ENCODE measurements at regions not wholly inside any gene's neighbourhood (a gene's known extent, or its start where the extent isn't known, plus 50 kb on each side); places are given as distances from the start of the nearest gene placed in this dataset.

DNA sequence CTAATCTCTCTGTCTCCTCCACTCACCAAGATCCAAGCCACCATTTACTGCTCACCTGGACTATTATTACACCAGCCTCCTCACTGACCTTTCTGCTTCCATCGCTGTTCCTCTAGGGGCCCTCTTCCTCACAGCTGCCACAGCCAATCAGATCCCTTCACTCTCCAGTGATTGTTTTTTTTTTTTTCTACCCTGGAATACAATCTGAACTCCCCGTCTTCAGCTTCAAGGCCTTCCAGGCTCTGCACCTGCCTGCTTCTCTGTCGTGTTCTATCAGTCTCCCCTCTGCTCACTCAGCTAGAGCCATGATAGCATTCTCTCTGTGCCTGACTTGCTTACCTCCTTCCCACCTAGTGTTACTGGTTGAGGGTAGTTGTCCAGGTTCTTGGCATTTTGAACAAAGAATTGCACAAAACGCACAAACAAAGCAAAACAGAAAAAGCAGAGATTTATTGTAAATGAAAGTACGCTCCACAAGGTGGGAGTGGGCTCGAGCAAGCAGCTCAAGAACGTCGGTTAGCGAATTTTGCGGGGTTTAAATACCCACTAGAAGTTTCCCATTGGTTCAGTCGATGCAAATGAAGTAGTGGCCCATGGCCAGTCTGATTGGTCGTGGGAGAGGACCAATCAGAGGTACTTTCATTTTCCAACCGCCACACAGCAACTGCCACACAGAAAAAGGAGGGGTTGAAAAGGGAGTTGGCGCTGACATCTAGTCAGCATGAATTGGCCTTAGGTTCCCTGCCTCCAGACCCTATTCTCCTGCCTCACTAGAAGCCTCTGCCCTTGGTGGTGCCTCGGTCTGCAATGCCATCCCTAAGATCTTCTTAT is 188.9 kb downstream of the TLE3 start:
- Histone ChIP-seq H3K9me3 (no peaks in the 10 kb centered on the region), H3K36me3 (no peaks in the 10 kb centered on the region), H3K27me3 (no peaks in the 10 kb centered on the region), H3K4me1 (ENCODE audit: insufficient read depth) (peaks cover 2% of the 10 kb centered on the region), H3K27ac (no peak overlapping the region), H3K4me3 (no peak overlapping the region)
- TF ChIP-seq, protein P1, sequence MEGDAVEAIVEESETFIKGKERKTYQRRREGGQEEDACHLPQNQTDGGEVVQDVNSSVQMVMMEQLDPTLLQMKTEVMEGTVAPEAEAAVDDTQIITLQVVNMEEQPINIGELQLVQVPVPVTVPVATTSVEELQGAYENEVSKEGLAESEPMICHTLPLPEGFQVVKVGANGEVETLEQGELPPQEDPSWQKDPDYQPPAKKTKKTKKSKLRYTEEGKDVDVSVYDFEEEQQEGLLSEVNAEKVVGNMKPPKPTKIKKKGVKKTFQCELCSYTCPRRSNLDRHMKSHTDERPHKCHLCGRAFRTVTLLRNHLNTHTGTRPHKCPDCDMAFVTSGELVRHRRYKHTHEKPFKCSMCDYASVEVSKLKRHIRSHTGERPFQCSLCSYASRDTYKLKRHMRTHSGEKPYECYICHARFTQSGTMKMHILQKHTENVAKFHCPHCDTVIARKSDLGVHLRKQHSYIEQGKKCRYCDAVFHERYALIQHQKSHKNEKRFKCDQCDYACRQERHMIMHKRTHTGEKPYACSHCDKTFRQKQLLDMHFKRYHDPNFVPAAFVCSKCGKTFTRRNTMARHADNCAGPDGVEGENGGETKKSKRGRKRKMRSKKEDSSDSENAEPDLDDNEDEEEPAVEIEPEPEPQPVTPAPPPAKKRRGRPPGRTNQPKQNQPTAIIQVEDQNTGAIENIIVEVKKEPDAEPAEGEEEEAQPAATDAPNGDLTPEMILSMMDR (IDR thresholded peaks at IDR 0.05): no peak
- TF ChIP-seq EP300 (IDR thresholded peaks at IDR 0.05) (no peak), POLR2A (IDR thresholded peaks at IDR 0.05) (no peak)
- DNase-seq: no peak
- WGBS, 3 donors: 79 to 83% (median 80%) methylated on average over 15 of the region's 15 CpGs
- intact Hi-C loops (cut with DNase I): no loop called here

DNA sequence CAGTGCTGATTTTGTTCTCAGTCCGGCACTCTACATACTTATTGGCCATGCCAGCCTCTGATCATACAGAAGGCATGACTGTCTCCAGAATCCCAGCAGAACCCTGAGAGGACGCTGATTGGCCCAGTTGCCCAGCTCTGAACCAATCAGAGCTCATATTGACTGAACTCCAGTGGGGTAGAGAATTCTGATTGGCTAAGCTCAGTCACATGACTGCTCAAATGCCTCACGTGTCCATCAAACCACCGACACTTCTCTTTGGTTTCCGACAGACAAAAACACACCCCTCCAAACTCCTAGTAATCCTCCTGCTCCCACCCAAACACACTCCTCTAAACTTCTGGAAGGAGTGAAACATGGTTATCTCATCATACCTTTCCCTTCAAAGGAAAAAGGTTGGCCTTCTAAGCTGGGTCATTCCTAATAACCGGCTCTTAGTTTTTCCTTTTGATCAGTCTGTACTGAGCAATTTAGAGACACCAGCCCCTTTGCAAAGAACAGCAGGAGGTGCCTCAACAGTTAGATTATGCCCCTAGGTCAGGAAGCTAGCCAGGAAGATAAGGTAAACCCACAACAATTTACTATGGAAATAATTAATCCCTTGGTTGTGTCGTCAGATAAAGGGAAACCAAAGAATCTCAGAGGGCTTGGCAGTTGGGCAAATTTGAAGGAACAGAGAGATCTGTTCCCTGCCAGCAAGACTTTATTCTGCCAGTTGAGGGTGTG is 187.8 kb downstream of the TLE3 start:
- no peak for DNase-seq
- no peaks in the 10 kb centered on the region for H3K4me1 ChIP-seq (ENCODE audit: insufficient read depth)
- no peak overlapping the region for H3K4me3 ChIP-seq
- WGBS, 3 donors: 44 to 58% (median 52%) methylated on average over 7 of the region's 7 CpGs
- no peaks in the 10 kb centered on the region for H3K27me3 ChIP-seq
- no peaks in the 10 kb centered on the region for H3K9me3 ChIP-seq
- H3K27ac ChIP-seq: no peak overlapping the region
- TF ChIP-seq, protein P1 (IDR thresholded peaks at IDR 0.05): no peak
- TF ChIP-seq POLR2A (IDR thresholded peaks at IDR 0.05) (no peak), EP300 (IDR thresholded peaks at IDR 0.05) (no peak)
- H3K36me3 ChIP-seq: no peaks in the 10 kb centered on the region
- intact Hi-C loops (cut with DNase I): no loop called here

DNA sequence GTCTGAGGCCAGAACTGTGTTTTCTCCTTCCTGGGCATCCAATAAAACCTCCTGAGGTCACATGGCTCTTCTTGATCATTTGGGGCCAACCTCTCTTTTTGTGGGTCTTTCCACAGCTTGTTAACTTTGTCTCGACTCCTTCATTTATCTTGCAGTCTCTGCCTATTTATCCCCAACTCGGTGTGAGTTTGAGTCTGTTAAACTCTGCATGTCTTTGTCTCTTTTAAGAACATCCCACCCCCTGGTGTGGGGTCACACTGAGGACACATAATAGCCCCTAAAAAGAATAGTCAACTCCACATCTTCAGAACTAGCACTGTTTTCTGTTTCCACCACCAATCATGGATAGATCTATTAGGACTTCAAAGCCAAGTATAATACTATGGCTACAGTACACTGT is 187.2 kb downstream of the TLE3 start:
- H3K4me1 ChIP-seq (ENCODE audit: insufficient read depth): no peaks in the 10 kb centered on the region
- H3K36me3 ChIP-seq: no peaks in the 10 kb centered on the region
- H3K9me3 ChIP-seq: no peaks in the 10 kb centered on the region
- intact Hi-C loops (cut with DNase I): no loop called here
- H3K27ac ChIP-seq: no peak overlapping the region
- TF ChIP-seq EP300 (IDR thresholded peaks at IDR 0.05) (no peak), POLR2A (IDR thresholded peaks at IDR 0.05) (no peak)
- TF ChIP-seq, protein P1 (IDR thresholded peaks at IDR 0.05): no peak
- 67 to 80% (median 73%) methylated on average over 2 of the region's 2 CpGs for WGBS, 3 donors
- no peak for DNase-seq
- H3K4me3 ChIP-seq: no peak overlapping the region
- no peaks in the 10 kb centered on the region for H3K27me3 ChIP-seq

DNA sequence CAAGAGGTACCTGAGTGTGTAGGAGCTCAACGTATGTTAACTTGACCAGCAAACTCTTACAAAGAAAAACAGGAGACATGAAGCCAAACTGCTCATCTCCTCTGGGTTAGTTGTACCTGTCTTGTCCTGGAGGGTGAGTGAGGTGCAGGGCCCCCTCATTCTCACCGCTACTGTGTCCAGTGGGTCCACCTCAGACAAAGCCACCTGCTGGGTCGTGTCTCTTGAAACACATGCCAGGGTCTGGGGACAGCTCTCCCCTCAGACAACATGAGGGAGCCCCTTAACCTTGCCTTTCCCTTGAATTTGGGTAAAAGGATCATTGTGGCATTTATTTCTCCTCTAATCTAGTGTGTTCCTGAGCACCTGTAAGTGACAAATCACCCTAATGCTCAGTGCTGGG is 185.6 kb downstream of the TLE3 start:
- Histone ChIP-seq H3K27me3 (no peaks in the 10 kb centered on the region), H3K4me1 (ENCODE audit: insufficient read depth) (no peaks in the 10 kb centered on the region), H3K36me3 (no peaks in the 10 kb centered on the region), H3K9me3 (no peaks in the 10 kb centered on the region), H3K27ac (no peak overlapping the region), H3K4me3 (no peak overlapping the region)
- intact Hi-C loops (cut with DNase I): no loop called here
- TF ChIP-seq POLR2A (IDR thresholded peaks at IDR 0.05) (no peak), EP300 (IDR thresholded peaks at IDR 0.05) (no peak)
- TF ChIP-seq, protein P1 (IDR thresholded peaks at IDR 0.05): no peak
- 80 to 87% (median 83%) methylated on average over 3 of the region's 3 CpGs for WGBS, 3 donors
- no peak for DNase-seq
